Left hindlimb (tissue), 1 donor: ENCODE measurements at regions not wholly inside any gene's neighbourhood (a gene's known extent, or its start where the extent isn't known, plus 50 kb on each side); places are given as distances from the start of the nearest gene placed in this dataset.
"Not testable (repeated sequence)": the region's sequence is repeated elsewhere in the genome, so short reads cannot be mapped to it uniquely, and the experiment has no call there.

Experiments used
- DNase-seq: peaks from one replicate; pipeline ENCODE4 v3.0.0-alpha.2; 2018

GRCh38 chr3:152102410-152102809, 166.3 kb upstream of the MBNL1 start:
- DNase-seq = no peak

- DNase-seq = no peak
Observed at GRCh38 chr3:152103257-152103656, 165.5 kb upstream of the MBNL1 start.

GRCh38 chr3:152104847-152105415, 163.8 kb upstream of the MBNL1 start:
- DNase-seq = no peak

- DNase-seq = no peak
Observed at GRCh38 chr3:152105446-152105845, 163.3 kb upstream of the MBNL1 start.

DNA sequence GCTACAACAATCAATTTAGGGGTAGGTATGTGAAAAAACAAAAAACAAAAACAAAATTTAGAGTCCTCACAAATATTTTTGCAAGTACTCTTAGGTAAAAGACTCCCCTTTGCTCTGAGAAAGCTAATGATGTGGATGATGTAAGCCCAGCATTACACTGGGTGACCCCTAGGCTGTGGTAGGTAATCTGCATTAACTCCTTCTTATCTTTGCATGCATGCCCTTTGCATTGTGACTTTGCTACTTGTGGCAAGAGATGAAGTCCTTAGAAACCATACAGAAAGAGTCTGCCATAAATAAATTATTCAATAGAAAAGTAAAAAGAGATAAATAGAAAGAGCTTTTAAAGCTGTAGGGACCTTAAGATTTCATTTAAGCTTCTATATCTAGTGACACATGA, 159.7 kb upstream of the MBNL1 start:
- no peak for DNase-seq

DNA sequence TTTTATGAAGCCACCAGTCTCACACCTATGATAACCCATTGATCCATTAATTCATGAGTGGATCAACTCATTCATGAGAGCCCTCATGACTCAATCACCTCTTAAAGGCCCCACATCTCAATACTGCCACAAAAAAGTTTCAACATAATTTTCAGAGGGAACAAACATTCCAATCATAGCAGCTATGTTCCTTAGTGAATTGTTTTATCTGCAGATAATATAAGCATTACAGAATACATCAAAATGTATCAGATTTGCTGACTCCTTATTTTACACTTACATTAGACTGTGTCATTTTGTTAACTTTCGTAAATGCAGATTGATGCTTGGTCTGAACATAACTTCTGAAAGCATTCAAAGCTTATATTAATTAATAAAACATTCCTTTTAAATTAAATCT, 155.3 kb upstream of the MBNL1 start:
- no peak for DNase-seq

DNA sequence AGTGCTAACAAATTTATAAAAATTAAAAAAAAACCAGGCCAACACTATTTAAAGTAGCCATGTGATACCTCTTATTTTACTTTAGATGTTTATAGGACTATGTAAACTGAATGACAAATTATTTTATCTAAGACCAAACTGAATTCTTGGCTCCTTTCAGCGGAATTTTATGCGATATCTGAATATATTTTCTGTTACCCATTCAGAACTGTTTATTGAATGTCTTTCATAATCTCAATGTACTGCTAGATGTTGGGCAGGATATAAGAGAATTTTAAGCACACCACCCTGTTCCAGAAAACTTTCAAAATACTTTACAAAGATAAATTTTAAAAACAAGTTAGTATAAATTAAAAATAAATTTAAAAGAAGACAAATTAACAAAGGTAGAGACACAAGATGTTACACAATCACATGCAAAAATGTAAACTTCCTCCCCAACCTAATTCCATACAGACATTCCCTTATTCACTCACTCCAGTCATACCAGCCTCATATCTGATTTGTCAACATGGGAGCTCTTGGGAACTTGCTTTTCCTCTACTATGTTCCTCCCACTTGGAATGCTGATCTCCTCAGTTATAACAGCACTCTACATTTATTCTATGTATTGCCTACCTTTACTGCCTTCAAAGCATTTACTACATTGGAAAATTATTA, 154.6 kb upstream of the MBNL1 start:
- DNase-seq = no peak

GRCh38 chr3:152120601-152121269, 148.0 kb upstream of the MBNL1 start:
- no peak for DNase-seq

- DNase-seq = no peak
Observed at GRCh38 chr3:152121270-152121636, 147.5 kb upstream of the MBNL1 start.

- no peak for DNase-seq
Observed at GRCh38 chr3:152122851-152123250, 145.9 kb upstream of the MBNL1 start.

- no peak for DNase-seq
Observed at GRCh38 chr3:152123457-152123856, 145.3 kb upstream of the MBNL1 start.

DNA sequence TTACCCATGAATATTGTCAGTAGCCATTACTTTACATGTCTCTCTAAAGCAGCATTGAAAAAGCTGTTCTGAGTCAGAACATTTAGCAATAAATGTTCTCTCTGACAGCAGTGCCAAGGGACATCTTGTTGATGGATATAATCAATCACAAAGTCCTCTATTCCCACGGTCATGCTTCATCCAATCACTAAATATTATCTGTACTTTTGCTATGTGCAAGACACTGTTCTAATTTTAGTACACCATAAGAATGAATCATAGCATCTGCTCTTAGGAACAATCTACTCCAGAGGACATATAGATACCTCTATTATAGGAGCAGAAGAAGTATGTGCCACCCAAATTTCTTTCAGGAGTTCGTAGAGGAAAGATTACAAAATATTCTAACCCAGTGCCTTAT, 142.5 kb upstream of the MBNL1 start:
- DNase-seq = no peak

GRCh38 chr3:152127058-152127457, 141.7 kb upstream of the MBNL1 start:
- DNase-seq = no peak

- no peak for DNase-seq
Observed at GRCh38 chr3:152128356-152128755, 140.4 kb upstream of the MBNL1 start.

GRCh38 chr3:152139651-152140050, 129.1 kb upstream of the MBNL1 start:
- no peak for DNase-seq

GRCh38 chr3:152146461-152146860, 122.3 kb upstream of the MBNL1 start:
- DNase-seq = no peak

DNA sequence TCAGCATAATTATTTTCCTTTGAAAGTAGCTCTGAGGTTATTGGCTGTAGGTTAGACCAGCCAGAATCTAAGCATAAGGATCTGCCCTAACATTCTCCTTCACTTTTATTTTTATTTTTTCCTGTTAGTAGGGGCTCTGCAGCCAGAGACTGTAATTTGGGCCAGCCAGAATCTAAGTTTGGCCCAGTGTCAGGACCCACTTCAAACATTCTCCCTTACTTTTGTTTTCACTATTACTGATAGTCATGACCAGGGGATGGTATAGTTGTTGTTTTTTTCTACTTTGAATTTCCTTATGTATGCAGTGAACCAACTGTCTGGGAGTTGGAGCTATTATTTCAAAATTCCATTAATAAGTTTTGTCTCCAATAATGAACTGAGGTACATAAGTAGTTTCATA, 121.0 kb upstream of the MBNL1 start:
- DNase-seq = no peak

DNA sequence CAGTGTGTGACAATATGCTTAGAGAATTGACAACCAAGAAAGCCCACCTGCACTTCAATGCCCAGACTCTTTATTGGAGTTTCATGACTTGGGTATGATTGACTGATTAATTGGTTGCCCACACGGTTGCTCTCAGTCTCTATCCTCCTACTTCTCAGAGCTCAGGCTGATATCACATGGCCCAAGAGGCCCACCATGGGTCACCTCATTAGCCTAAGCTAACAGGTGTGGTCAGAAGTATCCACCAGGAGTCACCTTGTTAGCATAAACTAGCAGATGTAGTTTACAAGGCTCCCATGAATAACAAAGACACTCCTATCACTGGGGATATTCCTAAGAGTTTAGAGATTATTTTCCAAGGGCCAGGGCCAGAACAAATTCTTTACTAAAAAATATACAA, 120.2 kb upstream of the MBNL1 start:
- no peak for DNase-seq

GRCh38 chr3:152149832-152150231, 118.9 kb upstream of the MBNL1 start:
- DNase-seq = no peak

DNA sequence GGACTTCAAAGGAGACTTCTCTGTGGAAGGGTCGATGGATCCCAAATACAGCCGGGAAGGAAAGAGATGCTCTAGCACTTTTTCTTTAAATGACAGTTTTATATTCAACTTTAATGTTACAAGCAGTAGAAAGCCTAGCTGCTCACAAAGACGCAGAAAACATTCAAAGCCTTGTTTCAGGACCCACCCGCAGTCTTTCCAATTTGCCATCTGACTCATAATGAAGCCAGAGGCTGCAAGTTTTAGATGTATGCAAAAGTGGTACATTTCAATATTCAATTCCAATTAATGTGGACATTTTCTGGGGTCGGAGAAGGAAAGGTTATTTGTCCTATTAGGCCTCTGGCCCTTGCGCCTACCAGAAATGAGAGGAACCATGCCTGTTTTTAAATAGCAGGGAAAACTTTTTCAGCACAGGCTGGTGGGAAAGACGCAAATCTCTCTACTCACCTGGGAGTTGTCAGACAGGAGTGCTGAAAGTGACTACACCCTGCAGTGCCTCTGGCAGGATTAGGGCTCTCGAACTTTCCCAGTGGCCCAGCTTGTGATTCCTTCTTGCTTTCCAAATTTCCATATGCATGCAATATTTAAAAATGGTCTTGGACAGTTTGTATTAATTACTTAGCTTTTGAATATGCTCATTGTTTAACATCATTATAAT, 117.4 kb upstream of the MBNL1 start:
- no peak for DNase-seq

- DNase-seq = not testable (repeated sequence)
Observed at GRCh38 chr3:152151877-152152765, 116.6 kb upstream of the MBNL1 start.

GRCh38 chr3:152153115-152153514, 115.6 kb upstream of the MBNL1 start:
- DNase-seq = not testable (repeated sequence)
